ENCODE measurements at regions not wholly inside any gene's neighbourhood (a gene's known extent, or its start where the extent isn't known, plus 50 kb on each side); places are given as distances from the start of the nearest gene placed in this dataset.

- Histone ChIP-seq H3K27ac (ENCODE audit: insufficient read depth in 1 of 2, low read depth in 1 of 2, low read length in 2 of 2, poor library complexity in 1 of 2, severe bottlenecking in 2 of 2) (no peak overlapping the region), H3K27me3 (replicated peaks in 2 of 5; ENCODE audit: control insufficient read depth in 4 of 5, insufficient read depth in 5 of 5, low read length in 4 of 5) (no peaks in the 10 kb centered on the region), H3K36me3 (ENCODE audit: control insufficient read depth in 4 of 4, insufficient read depth in 4 of 4, low read length in 3 of 4) (no peaks in the 10 kb centered on the region), H3K4me1 (ENCODE audit: control extremely low read depth in 1 of 4, control insufficient read depth in 4 of 4, insufficient read depth in 4 of 4, low read length in 3 of 4) (no peaks in the 10 kb centered on the region), H3K9me3 (ENCODE audit: control extremely low read depth in 1 of 5, control insufficient read depth in 4 of 5, insufficient read depth in 2 of 5, low read depth in 1 of 5, low read length in 4 of 5) (no peaks in the 10 kb centered on the region), H3K4me3 (ENCODE audit: control insufficient read depth in 1 of 7, extremely low read depth in 1 of 7, insufficient read depth in 4 of 7, low read depth in 2 of 7, low read length in 6 of 7) (no peak overlapping the region)
- ChIA-PET CTCF (no interaction called here), POLR2A (no interaction called here)
- no peak for DNase-seq
These were observed 233.6 kb upstream of the SORCS1 start for GRCh38 chr10:107398115-107398514.

GRCh38 chr10:107391901-107392300 is 227.4 kb upstream of the SORCS1 start:
- H3K27ac ChIP-seq (ENCODE audit: insufficient read depth in 1 of 2, low read depth in 1 of 2, low read length in 2 of 2, poor library complexity in 1 of 2, severe bottlenecking in 2 of 2): no peak overlapping the region
- H3K4me3 ChIP-seq (ENCODE audit: control insufficient read depth in 1 of 7, extremely low read depth in 1 of 7, insufficient read depth in 4 of 7, low read depth in 2 of 7, low read length in 6 of 7): no peak overlapping the region
- H3K9me3 ChIP-seq (ENCODE audit: control extremely low read depth in 1 of 5, control insufficient read depth in 4 of 5, insufficient read depth in 2 of 5, low read depth in 1 of 5, low read length in 4 of 5): peaks cover 0 to 2% (median 0%) of the 10 kb centered on the region in 5 experiments
- CTCF ChIA-PET: no interaction called here
- peaks cover 0 to 1% (median 0%) of the 10 kb centered on the region in 5 experiments for H3K27me3 ChIP-seq (replicated peaks in 2 of 5; ENCODE audit: control insufficient read depth in 4 of 5, insufficient read depth in 5 of 5, low read length in 4 of 5)
- no peak for DNase-seq
- POLR2A ChIA-PET: no interaction called here
- 86% methylated on average over 3 of the region's 4 CpGs for WGBS (ENCODE audit: insufficient coverage)
- no peaks in the 10 kb centered on the region for H3K4me1 ChIP-seq (ENCODE audit: control extremely low read depth in 1 of 4, control insufficient read depth in 4 of 4, insufficient read depth in 4 of 4, low read length in 3 of 4)
- no peaks in the 10 kb centered on the region for H3K36me3 ChIP-seq (ENCODE audit: control insufficient read depth in 4 of 4, insufficient read depth in 4 of 4, low read length in 3 of 4)

- Histone ChIP-seq H3K4me1 (ENCODE audit: control extremely low read depth in 1 of 4, control insufficient read depth in 4 of 4, insufficient read depth in 4 of 4, low read length in 3 of 4) (no peaks in the 10 kb centered on the region), H3K27ac (ENCODE audit: insufficient read depth in 1 of 2, low read depth in 1 of 2, low read length in 2 of 2, poor library complexity in 1 of 2, severe bottlenecking in 2 of 2) (no peak overlapping the region), H3K4me3 (ENCODE audit: control insufficient read depth in 1 of 7, extremely low read depth in 1 of 7, insufficient read depth in 4 of 7, low read depth in 2 of 7, low read length in 6 of 7) (no peak overlapping the region), H3K27me3 (replicated peaks in 2 of 5; ENCODE audit: control insufficient read depth in 4 of 5, insufficient read depth in 5 of 5, low read length in 4 of 5) (peaks cover 0 to 1% (median 0%) of the 10 kb centered on the region in 5 experiments), H3K9me3 (ENCODE audit: control extremely low read depth in 1 of 5, control insufficient read depth in 4 of 5, insufficient read depth in 2 of 5, low read depth in 1 of 5, low read length in 4 of 5) (peaks cover 0 to 2% (median 0%) of the 10 kb centered on the region in 5 experiments), H3K36me3 (ENCODE audit: control insufficient read depth in 4 of 4, insufficient read depth in 4 of 4, low read length in 3 of 4) (no peaks in the 10 kb centered on the region)
- no CpG with 5 or more reads among the region's 1 CpG for WGBS (ENCODE audit: insufficient coverage)
- CTCF ChIA-PET: no interaction called here
- no peak for DNase-seq
- POLR2A ChIA-PET: no interaction called here
These were observed 226.1 kb upstream of the SORCS1 start for GRCh38 chr10:107390563-107390962.

GRCh38 chr10:107383357-107383756 is 218.9 kb upstream of the SORCS1 start:
- Histone ChIP-seq H3K9me3 (ENCODE audit: control extremely low read depth in 1 of 5, control insufficient read depth in 4 of 5, insufficient read depth in 2 of 5, low read depth in 1 of 5, low read length in 4 of 5) (no peaks in the 10 kb centered on the region), H3K27me3 (replicated peaks in 2 of 5; ENCODE audit: control insufficient read depth in 4 of 5, insufficient read depth in 5 of 5, low read length in 4 of 5) (no peaks in the 10 kb centered on the region), H3K4me3 (ENCODE audit: control insufficient read depth in 1 of 7, extremely low read depth in 1 of 7, insufficient read depth in 4 of 7, low read depth in 2 of 7, low read length in 6 of 7) (no peak overlapping the region), H3K36me3 (ENCODE audit: control insufficient read depth in 4 of 4, insufficient read depth in 4 of 4, low read length in 3 of 4) (no peaks in the 10 kb centered on the region), H3K27ac (ENCODE audit: insufficient read depth in 1 of 2, low read depth in 1 of 2, low read length in 2 of 2, poor library complexity in 1 of 2, severe bottlenecking in 2 of 2) (no peak overlapping the region), H3K4me1 (ENCODE audit: control extremely low read depth in 1 of 4, control insufficient read depth in 4 of 4, insufficient read depth in 4 of 4, low read length in 3 of 4) (no peaks in the 10 kb centered on the region)
- DNase-seq: no peak
- CTCF ChIA-PET: no interaction called here
- POLR2A ChIA-PET: no interaction called here
- WGBS (ENCODE audit: insufficient coverage): no CpG with 5 or more reads among the region's 3 CpGs

GRCh38 chr10:107379601-107380000 is 215.1 kb upstream of the SORCS1 start:
- no peaks in the 10 kb centered on the region for H3K9me3 ChIP-seq (ENCODE audit: control extremely low read depth in 1 of 5, control insufficient read depth in 4 of 5, insufficient read depth in 2 of 5, low read depth in 1 of 5, low read length in 4 of 5)
- no peak overlapping the region for H3K27ac ChIP-seq (ENCODE audit: insufficient read depth in 1 of 2, low read depth in 1 of 2, low read length in 2 of 2, poor library complexity in 1 of 2, severe bottlenecking in 2 of 2)
- ChIA-PET POLR2A (no interaction called here), CTCF (no interaction called here)
- no peak for DNase-seq
- peaks cover 0 to 2% (median 0%) of the 10 kb centered on the region in 5 experiments for H3K27me3 ChIP-seq (replicated peaks in 2 of 5; ENCODE audit: control insufficient read depth in 4 of 5, insufficient read depth in 5 of 5, low read length in 4 of 5)
- H3K4me3 ChIP-seq (ENCODE audit: control insufficient read depth in 1 of 7, extremely low read depth in 1 of 7, insufficient read depth in 4 of 7, low read depth in 2 of 7, low read length in 6 of 7): no peak overlapping the region
- 100% methylated on average over 1 of the region's 2 CpGs for WGBS (ENCODE audit: insufficient coverage)
- H3K36me3 ChIP-seq (ENCODE audit: control insufficient read depth in 4 of 4, insufficient read depth in 4 of 4, low read length in 3 of 4): no peaks in the 10 kb centered on the region
- H3K4me1 ChIP-seq (ENCODE audit: control extremely low read depth in 1 of 4, control insufficient read depth in 4 of 4, insufficient read depth in 4 of 4, low read length in 3 of 4): no peaks in the 10 kb centered on the region

GRCh38 chr10:107371801-107372200 is 207.3 kb upstream of the SORCS1 start:
- CTCF ChIA-PET: no interaction called here
- DNase-seq: no peak
- peaks cover 0 to 2% (median 0%) of the 10 kb centered on the region in 5 experiments for H3K27me3 ChIP-seq (replicated peaks in 2 of 5; ENCODE audit: control insufficient read depth in 4 of 5, insufficient read depth in 5 of 5, low read length in 4 of 5)
- no peaks in the 10 kb centered on the region for H3K36me3 ChIP-seq (ENCODE audit: control insufficient read depth in 4 of 4, insufficient read depth in 4 of 4, low read length in 3 of 4)
- POLR2A ChIA-PET: interaction anchor here (0.6 kb wide), 1 partner anchor 156 kb away, joined by 3 read pairs; no protein-coding TSS in a partner anchor
- 76% methylated on average over 2 of the region's 2 CpGs for WGBS (ENCODE audit: insufficient coverage)
- no peaks in the 10 kb centered on the region for H3K4me1 ChIP-seq (ENCODE audit: control extremely low read depth in 1 of 4, control insufficient read depth in 4 of 4, insufficient read depth in 4 of 4, low read length in 3 of 4)
- no peak overlapping the region for H3K4me3 ChIP-seq (ENCODE audit: control insufficient read depth in 1 of 7, extremely low read depth in 1 of 7, insufficient read depth in 4 of 7, low read depth in 2 of 7, low read length in 6 of 7)
- H3K27ac ChIP-seq (ENCODE audit: insufficient read depth in 1 of 2, low read depth in 1 of 2, low read length in 2 of 2, poor library complexity in 1 of 2, severe bottlenecking in 2 of 2): no peak overlapping the region
- H3K9me3 ChIP-seq (ENCODE audit: control extremely low read depth in 1 of 5, control insufficient read depth in 4 of 5, insufficient read depth in 2 of 5, low read depth in 1 of 5, low read length in 4 of 5): no peaks in the 10 kb centered on the region

GRCh38 chr10:107364872-107365271 is 200.4 kb upstream of the SORCS1 start:
- Histone ChIP-seq H3K27ac (ENCODE audit: insufficient read depth in 1 of 2, low read depth in 1 of 2, low read length in 2 of 2, poor library complexity in 1 of 2, severe bottlenecking in 2 of 2) (no peak overlapping the region), H3K27me3 (replicated peaks in 2 of 5; ENCODE audit: control insufficient read depth in 4 of 5, insufficient read depth in 5 of 5, low read length in 4 of 5) (no peaks in the 10 kb centered on the region), H3K4me3 (ENCODE audit: control insufficient read depth in 1 of 7, extremely low read depth in 1 of 7, insufficient read depth in 4 of 7, low read depth in 2 of 7, low read length in 6 of 7) (no peak overlapping the region), H3K4me1 (ENCODE audit: control extremely low read depth in 1 of 4, control insufficient read depth in 4 of 4, insufficient read depth in 4 of 4, low read length in 3 of 4) (no peaks in the 10 kb centered on the region), H3K9me3 (ENCODE audit: control extremely low read depth in 1 of 5, control insufficient read depth in 4 of 5, insufficient read depth in 2 of 5, low read depth in 1 of 5, low read length in 4 of 5) (no peaks in the 10 kb centered on the region), H3K36me3 (ENCODE audit: control insufficient read depth in 4 of 4, insufficient read depth in 4 of 4, low read length in 3 of 4) (no peaks in the 10 kb centered on the region)
- POLR2A ChIA-PET: no interaction called here
- 88% methylated on average over 1 of the region's 3 CpGs for WGBS (ENCODE audit: insufficient coverage)
- no peak for DNase-seq
- CTCF ChIA-PET: no interaction called here

Measured in common myeloid progenitor, CD34-positive (primary cell).